Osteoblast (primary cell): ENCODE measurements at regions not wholly inside any gene's neighbourhood (a gene's known extent, or its start where the extent isn't known, plus 50 kb on each side); places are given as distances from the start of the nearest gene placed in this dataset.

ENCODE experiments used
- DNase-seq: peaks from one replicate; pipeline ENCODE4 v3.0.0; 2011; ENCODE audit warnings: low spot score, mixed read lengths; ENCODE audit not compliant: insufficient read length; ENCODE audit errors: missing footprints
- H2AFZ ChIP-seq: 2 replicates; pipeline ENCODE4 v1.6.0; 2011; ENCODE audit warnings: mild to moderate bottlenecking, low read length
- H3K27ac ChIP-seq: 2 replicates; pipeline ENCODE4 v1.5.1; 2011; ENCODE audit warnings: mild to moderate bottlenecking, low read depth, low read length, moderate library complexity
- H3K27me3 ChIP-seq: 2 replicates; pipeline ENCODE4 v1.6.0; 2012; ENCODE audit warnings: mild to moderate bottlenecking, control low read depth, inconsistent platforms, low read length, moderate library complexity; ENCODE audit not compliant: insufficient read depth
- H3K36me3 ChIP-seq: 2 replicates; pipeline ENCODE4 v1.5.1; 2011; ENCODE audit warnings: mild to moderate bottlenecking, low read length, control low read depth, moderate library complexity; ENCODE audit not compliant: insufficient read depth
- H3K4me1 ChIP-seq: 2 replicates; pipeline ENCODE4 v1.5.1; 2011; ENCODE audit warnings: mild to moderate bottlenecking, low read length, control low read depth, moderate library complexity; ENCODE audit not compliant: insufficient read depth
- H3K4me2 ChIP-seq: 2 replicates; pipeline ENCODE4 v1.6.0; 2011; ENCODE audit warnings: mild to moderate bottlenecking, low read length; ENCODE audit not compliant: insufficient read depth
- H3K4me3 ChIP-seq: fragments of 200-600 bp; sonication (generic); 3 replicates; pipeline ENCODE4 v1.5.1; 2012; ENCODE audit warnings: mild to moderate bottlenecking, low read length, inconsistent platforms; ENCODE audit not compliant: insufficient read depth
- H3K79me2 ChIP-seq: 2 replicates; pipeline ENCODE4 v1.6.0; 2012; ENCODE audit warnings: mild to moderate bottlenecking, low read length, control low read depth, inconsistent platforms; ENCODE audit not compliant: insufficient read depth
- H3K9me3 ChIP-seq: 2 replicates; pipeline ENCODE4 v1.5.1; 2011; ENCODE audit warnings: low read depth, low read length, control low read depth
- H4K20me1 ChIP-seq: 2 replicates; pipeline ENCODE4 v1.6.0; 2012; ENCODE audit warnings: mild to moderate bottlenecking, low read length, control low read depth; ENCODE audit not compliant: insufficient read depth
- CTCF ChIP-seq: IDR thresholded peaks from 2 replicates; pipeline ENCODE4 v1.5.1; 2011; ENCODE audit warnings: mild to moderate bottlenecking, low read depth, low read length, moderate library complexity; ENCODE audit errors: extremely low read depth

- Histone ChIP-seq H3K27ac (no peak overlapping the region), H3K36me3 (no peaks in the 10 kb centered on the region), H4K20me1 (no peaks in the 10 kb centered on the region), H3K4me2 (no peak overlapping the region), H3K4me3 (no peak overlapping the region), H3K27me3 (no peaks in the 10 kb centered on the region), H3K9me3 (no peaks in the 10 kb centered on the region), H2AFZ (no peak overlapping the region), H3K79me2 (no peaks in the 10 kb centered on the region), H3K4me1 (no peaks in the 10 kb centered on the region)
- TF ChIP-seq CTCF: no peak
- DNase-seq: no peak
Observed at GRCh38 chr7:85830982-85831381, 644.1 kb upstream of the SEMA3D start.

- DNase-seq: no peak
- H4K20me1 ChIP-seq: no peaks in the 10 kb centered on the region
- no peaks in the 10 kb centered on the region for H3K79me2 ChIP-seq
- H3K9me3 ChIP-seq: no peaks in the 10 kb centered on the region
- H2AFZ ChIP-seq: no peak overlapping the region
- no peak overlapping the region for H3K27ac ChIP-seq
- no peaks in the 10 kb centered on the region for H3K36me3 ChIP-seq
- no peak overlapping the region for H3K4me2 ChIP-seq
- H3K4me3 ChIP-seq: no peak overlapping the region
- H3K27me3 ChIP-seq: no peaks in the 10 kb centered on the region
- no peaks in the 10 kb centered on the region for H3K4me1 ChIP-seq
- peak; percentile 41 for TF ChIP-seq CTCF
Observed at GRCh38 chr7:85829817-85830432, 643.1 kb upstream of the SEMA3D start.

- Histone ChIP-seq H3K4me1 (no peaks in the 10 kb centered on the region), H2AFZ (no peak overlapping the region), H3K9me3 (no peaks in the 10 kb centered on the region), H3K36me3 (no peaks in the 10 kb centered on the region), H3K27ac (no peak overlapping the region), H3K27me3 (no peaks in the 10 kb centered on the region), H3K4me3 (no peak overlapping the region), H4K20me1 (no peaks in the 10 kb centered on the region), H3K4me2 (no peak overlapping the region), H3K79me2 (no peaks in the 10 kb centered on the region)
- TF ChIP-seq CTCF: no peak
- no peak for DNase-seq
Observed at GRCh38 chr7:85829176-85829575, 642.3 kb upstream of the SEMA3D start.

- H3K79me2 ChIP-seq: no peaks in the 10 kb centered on the region
- no peak overlapping the region for H3K27ac ChIP-seq
- H3K9me3 ChIP-seq: no peaks in the 10 kb centered on the region
- H2AFZ ChIP-seq: peak overlapping the region; percentile 39
- H3K36me3 ChIP-seq: no peaks in the 10 kb centered on the region
- H3K4me1 ChIP-seq: no peaks in the 10 kb centered on the region
- H3K27me3 ChIP-seq: no peaks in the 10 kb centered on the region
- no peak overlapping the region for H3K4me2 ChIP-seq
- TF ChIP-seq CTCF: no peak
- H3K4me3 ChIP-seq: no peak overlapping the region
- DNase-seq: no peak
- no peaks in the 10 kb centered on the region for H4K20me1 ChIP-seq
Observed at GRCh38 chr7:85828614-85829013, 641.8 kb upstream of the SEMA3D start.
